Central memory CD4-positive, alpha-beta T cell (primary cell): ENCODE measurements at regions not wholly inside any gene's neighbourhood (a gene's known extent, or its start where the extent isn't known, plus 50 kb on each side); places are given as distances from the start of the nearest gene placed in this dataset.
"Not testable (repeated sequence)": the region's sequence is repeated elsewhere in the genome, so short reads cannot be mapped to it uniquely, and the experiment has no call there.

Source experiments
- DNase-seq: peaks from one replicate; pipeline ENCODE4 v3.0.0; 2022

DNA sequence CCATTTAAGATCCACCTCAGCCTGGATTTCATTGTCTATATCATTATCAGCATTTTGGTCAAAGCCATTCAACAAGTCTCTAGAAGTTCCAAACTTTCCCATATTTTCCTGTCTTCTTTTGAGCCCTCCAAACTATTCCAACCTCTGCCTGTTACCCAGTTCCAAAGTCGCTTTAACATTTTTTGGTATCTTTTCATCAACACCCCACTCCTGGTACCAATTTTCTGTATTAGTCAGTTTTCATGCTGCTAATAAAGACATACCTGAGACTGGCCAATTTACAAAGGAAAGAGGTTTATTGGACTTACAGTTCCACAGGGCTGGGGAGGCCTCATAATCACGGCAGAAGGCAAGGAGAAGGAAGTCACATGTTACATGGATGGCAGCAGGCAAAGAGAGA lies 982.9 kb downstream of the TAF11L14 start:
- DNase-seq: not testable (repeated sequence)

DNA sequence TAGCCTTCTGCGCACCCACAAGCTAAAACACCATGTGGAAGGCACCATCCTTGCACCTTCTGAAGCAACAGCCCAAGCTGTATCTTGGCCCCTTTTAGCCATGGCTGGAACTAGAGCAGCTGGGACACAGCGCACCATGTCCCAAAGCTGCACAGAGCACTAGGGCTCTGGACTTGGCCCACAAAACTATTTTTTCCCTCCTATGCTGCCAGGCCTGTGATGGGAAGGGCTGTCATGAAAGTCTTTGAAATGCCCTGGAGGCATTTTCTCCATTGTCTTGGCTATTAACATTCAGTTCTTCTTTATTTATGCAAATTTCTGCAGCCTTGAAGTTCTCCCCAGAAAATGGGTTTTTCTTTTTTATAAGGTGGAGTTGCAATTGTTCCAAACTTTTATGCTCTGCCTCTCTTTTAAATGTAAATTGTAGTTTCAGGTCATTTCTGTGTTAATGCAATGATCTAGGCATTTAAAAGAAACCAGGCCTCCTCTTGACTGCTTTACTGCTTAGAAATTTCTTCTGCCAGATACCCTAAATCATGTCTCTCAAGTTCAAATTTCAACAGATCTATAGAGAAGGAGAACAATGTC lies 996.3 kb downstream of the TAF11L14 start:
- no peak for DNase-seq

DNA sequence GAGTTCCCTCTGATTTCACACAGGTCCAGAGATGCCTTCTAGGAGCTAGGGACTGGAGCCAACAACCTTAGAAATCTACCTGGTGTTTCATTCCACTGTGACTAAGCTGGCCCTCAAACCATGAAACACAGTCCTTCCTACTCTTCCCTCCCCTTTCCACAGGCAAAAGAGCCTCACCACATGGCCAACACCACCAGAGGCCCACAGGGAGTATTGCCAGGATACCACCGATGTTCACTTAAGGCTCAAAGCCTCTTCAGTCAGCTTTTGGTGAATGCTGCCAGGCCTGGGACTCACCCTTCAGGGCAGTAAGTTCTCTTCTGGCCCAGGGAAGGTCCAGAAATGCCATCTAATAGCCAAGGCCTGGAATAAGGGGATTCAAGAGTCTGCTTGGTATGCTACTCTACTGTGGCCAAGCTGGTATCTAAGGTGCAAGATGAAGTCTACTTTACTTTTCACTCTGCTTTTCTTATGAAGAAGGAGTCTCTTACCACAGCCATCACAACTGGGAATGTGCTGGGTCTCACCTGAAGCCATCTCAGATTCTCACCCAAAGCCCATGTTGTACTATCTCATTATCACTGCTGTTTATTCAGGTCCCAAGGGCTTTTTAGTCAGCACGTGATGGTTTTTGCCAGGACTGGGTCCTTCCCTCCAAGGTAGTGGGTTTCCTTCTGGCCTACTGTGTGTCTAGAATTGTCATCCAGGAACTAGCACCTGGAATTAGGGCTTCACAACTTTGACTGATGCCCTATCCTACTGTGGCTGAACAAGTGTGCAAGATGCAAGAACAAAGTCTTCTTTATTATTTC lies 1018.4 kb downstream of the TAF11L14 start:
- no peak for DNase-seq

DNA sequence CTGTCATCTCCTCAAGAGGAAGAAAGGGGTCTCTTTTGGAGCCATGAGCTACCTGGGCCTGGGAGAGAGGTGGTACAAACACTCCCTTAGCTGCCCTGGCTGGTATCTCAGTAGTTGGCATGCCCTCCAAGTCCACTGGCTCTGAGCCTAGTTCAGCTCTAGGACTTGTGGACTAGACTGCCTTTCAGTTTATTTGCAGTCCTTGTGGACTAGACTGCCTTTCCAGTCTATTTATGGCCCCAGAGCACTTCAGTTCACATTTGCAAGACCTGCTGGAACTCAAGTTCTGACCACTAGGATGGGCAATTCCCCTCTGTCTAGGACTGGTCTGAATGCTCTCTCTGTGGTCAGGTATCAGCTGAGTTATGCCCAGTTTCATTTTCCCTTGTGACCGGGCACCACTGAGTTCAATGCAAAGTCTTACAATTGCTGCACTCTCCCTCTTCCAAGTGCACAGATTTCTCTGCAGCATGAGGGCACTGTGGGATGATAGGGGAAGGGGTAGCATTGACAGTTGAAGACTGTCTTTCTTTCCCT lies 1019.0 kb downstream of the TAF11L14 start:
- DNase-seq: no peak

DNA sequence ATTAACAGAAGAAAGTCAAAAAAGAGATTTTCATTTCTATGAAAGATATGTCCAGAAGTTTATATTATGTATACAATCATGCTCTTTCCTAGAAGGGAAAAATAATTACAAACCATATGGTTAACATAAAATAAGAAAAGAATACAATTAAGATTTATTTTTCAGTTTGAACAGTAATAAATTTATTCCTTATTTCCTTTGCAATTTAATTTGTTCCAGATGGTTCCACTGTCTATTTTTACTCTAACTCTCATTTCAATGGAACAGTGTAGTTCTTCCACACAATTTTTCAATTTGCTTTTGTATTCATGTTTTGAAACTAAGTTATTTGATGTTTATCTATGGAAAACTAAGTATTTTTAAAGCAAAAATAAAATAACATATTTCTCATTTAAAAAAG lies 1026.3 kb downstream of the TAF11L14 start:
- DNase-seq: no peak

DNA sequence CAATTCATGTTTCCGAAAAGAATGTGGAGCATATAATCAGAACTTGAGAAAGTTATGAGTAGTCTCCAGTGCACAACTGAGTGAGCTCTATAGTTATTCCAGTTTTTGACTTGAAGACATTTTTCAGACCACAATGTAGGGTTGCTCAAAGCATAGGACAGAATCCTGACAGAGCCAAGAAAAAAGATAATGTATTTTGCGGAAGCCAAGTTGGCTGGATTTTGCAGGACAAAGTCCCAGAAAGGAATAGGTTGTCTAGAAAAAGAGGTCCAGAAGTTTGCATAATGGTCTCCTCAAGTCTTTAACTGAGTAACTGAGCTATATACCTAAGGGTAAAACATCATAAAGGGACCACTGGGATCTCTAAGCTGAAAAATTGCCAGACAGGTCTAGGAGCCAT lies 1028.0 kb downstream of the TAF11L14 start:
- no peak for DNase-seq

DNA sequence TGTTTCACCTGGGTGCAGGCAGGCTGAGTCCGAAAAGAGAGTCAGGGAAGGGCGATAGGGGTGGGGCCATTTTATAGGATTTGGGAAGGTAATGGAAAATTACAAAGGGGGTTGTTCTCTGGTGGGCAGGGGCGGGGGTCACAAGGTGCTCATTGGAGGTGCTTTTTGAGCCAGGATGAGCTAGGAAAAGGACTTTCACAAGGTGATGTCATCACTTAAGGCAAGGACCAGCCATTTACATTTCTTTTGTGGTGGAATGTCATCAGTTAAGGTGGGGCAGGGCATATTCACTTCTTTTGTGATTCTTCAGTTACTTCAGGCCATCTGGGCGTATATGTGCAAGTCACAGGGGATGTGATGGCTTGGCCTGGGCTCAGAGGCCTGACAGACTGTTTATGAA lies 1040.0 kb downstream of the TAF11L14 start:
- not testable (repeated sequence) for DNase-seq

DNA sequence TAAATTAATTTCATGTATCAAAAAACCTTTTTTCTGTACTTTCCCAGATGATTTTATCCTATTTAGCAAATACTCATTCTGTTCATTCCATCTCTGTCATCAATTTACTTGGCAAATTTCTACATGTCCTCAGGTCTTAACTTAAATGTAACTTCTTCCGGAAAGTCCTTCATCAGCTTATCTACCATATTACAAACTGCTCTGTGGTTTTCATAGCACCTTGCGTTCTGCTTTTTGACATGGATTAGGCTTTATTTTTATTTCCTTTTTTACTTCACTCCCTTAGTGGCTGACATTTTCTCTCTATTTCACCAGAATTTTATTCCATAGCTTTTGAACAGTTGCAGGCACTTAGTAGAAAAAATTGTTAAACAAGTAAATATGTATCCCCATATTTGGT lies 1040.8 kb downstream of the TAF11L14 start:
- no peak for DNase-seq

DNA sequence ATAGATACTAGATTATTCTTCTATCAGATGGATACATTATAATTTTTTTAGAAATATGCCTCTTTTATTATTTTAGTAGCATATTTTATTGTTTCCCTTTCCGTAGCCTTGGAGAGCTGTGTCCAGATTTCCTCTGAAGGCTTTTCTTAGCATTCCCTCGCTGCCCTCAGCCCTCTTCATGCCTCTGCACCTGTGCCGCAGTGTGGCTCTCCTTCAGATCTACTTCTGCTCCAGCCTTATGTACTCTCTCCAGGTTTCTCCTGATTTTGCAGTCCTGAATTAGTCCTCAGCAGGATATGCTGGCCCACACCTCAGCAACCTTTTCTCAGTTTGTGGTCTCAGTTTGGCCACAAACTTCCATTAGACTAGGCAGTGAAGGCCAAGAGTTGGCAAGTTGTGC lies 1052.0 kb downstream of the TAF11L14 start:
- no peak for DNase-seq

DNA sequence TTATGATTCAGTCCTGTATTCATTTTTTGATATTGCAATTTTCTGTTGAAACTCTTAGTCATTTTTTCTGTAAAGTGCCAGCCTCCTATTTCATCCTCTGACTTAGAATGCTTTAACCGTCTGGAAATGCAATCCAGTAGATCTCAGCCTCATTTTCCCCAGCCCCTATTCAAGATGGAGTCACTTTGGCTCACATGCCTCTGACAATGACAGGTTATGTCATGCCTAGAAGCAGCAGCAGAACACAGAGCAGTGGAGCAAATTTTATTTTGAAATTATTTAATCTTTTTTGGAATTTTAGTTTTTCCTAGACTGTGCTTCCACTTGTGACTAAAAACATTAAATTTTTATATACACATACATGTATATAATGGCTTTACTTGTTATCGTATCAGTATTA lies 1053.2 kb downstream of the TAF11L14 start:
- DNase-seq: no peak

DNA sequence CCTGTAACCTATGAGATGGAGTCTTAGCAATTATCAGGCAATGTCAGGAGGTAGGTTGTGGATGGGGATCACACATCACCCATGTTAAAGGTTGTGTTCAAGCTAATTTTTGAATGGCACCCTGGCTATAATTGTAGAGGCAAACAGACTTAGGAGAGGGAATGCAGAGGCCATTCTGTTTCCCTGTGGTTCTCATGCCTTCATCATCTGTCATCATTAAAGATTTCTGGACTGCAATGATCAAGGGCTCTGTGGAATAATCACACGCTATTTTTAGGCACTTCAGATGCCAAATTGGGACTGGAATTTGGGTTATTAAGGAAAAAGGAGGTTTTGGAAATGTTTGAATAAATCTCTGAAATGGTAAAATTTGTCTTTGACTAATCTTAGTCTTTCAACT lies 1065.4 kb downstream of the TAF11L14 start:
- DNase-seq: no peak

DNA sequence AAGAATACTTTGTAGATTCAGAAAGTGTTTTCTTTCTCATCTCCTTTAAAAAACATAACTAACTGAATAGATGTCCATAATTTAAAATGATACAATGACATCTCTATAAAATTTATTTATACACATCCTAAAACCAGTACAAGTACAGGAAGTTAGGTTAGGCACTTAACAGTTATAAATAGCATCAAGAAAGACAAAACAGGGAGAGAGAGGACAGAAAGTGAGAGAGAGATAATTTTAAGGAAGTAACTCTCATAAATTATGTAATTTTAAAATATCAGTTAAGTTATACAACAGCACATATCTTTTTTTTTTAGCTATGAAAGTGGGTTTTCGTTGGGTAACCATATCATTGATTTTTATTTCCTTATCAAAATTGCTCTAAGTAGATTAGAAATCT lies 1068.6 kb downstream of the TAF11L14 start:
- DNase-seq: no peak

DNA sequence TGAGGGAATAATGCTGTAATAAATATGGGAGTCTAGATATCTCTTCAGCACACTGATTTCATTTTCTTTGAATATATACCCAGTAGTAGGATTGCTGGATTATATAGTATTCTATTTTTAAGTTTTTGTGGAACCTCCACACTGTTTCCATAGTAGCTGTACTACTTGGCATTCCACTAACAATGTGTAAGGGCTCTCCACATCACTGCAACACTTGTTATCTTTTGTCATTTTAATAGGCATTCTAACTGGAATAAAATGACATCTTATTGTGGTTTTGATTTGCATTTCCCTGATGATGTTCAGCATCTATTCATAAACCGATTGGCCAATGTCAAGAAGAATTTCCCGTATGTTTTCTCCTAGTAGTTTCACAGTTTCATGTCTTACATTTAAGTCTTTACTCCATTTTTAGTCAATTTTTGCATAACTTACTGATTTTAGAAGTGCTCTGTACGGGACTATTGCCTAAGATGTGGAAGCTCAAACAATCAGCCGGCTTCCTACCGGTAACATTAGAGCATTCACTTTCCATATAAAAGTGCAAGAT lies 1078.8 kb downstream of the TAF11L14 start:
- no peak for DNase-seq

DNA sequence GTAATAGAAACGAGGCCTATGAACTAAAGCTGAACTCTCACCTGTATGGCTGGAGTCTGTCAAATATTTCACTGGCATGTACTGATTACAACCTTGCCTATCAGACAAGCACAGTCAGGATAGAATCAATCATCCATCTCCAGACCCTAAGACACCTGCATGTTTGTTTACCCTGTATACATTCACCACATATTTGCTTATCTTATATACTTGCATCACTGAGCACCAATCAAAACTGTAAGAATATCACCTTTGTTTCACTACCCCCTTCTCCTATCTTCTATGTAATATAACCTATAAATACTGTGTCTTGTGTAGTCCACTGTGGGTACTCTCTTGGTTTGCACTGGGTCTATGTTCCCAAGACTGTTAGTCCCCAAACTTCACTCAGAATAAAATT lies 1085.7 kb downstream of the TAF11L14 start:
- no peak for DNase-seq

DNA sequence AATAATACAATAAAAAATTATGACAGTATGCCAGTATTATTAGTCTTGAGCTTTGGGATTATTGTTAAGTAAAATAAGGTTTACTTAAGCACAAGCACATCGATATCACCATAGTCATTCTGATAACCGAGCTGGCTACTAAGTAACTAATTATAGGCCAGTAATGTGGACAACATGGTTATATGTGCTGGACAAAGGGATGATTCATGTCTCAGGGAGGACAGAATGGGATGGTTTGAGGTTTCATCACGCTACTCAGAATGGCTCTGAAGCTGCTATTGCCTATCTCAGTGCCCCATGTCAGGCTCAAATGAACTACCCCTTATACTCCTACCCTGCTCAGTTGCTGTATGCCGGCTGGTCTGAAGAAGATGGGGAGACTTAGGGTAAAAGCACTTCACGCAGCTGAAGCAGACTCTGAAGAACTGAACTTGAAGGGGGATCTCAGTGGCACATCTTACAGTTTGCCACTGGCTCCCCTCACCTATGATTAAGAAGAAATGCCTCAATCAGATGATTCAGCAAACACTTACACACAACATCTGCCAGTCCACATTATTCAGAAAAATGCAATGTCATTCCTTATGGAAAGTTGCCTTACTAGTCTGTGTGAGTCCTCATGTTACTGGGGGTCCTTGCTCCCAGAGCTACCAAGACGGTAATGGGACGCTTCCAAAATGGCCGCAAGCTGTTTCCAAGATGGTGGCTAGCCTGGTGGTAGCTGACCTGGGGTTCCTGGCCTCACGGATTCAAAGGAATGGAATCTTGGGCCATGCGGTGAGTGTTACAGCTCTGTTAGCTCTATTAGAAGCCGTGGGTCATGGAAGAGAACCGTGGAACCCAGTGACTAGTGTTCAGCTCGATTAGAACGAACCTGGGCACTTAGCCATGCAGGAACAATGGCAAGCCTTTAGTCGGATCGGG lies 1098.6 kb downstream of the TAF11L14 start:
- DNase-seq: no peak

DNA sequence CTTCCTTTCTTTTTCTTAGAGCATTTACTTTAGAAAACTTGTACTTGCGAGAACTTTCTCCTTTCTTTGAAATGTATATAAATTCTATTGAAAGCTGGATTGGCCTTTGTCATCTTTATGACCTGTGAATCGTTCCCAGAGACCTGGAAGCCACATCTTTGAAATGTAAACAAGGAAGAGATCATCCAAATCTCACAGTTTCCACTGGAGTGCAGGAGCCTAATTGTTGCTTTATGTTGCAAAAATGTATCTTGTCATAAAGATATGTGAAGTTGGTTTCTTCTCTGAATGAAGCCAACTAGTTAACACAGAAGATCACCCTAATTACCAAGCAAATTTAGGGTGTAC lies 1101.8 kb downstream of the TAF11L14 start:
- DNase-seq: no peak

DNA sequence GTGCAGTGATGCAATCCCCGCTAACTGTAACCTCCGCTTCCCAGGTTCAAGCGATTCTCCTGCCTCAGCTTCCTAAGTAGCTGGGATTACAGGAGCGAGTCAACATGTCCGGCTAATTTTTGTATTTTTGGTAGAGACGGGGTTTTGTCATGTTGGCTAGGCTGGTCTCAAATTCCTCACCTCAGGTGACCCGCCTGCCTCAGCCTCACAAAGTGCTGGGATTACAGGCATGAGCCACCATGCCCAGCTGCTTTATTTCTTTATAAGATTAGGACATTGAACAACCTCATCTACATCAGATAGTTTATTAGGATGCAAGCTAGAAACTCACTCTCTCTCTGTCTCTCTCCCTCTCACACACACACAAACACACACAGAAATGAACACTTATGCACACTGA lies 1102.5 kb downstream of the TAF11L14 start:
- not testable (repeated sequence) for DNase-seq

DNA sequence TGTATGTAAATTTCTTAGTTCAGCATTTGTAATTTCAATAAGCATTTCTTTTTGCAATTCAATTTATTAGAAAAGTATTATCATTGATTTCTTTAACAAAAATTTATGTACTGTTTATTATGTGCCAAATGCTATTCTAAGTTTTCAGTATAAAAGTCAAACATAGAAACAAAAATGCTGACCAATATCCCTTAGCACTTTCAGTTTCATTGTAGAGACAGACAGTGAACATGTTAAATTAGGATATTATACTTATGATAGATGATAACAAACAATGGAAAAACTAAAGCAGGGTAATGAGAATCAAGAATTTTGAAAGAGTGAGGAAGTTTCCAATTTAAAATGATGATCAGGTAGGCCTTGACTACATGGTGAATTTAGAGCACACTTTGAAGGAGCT lies 1106.0 kb downstream of the TAF11L14 start:
- DNase-seq: no peak

DNA sequence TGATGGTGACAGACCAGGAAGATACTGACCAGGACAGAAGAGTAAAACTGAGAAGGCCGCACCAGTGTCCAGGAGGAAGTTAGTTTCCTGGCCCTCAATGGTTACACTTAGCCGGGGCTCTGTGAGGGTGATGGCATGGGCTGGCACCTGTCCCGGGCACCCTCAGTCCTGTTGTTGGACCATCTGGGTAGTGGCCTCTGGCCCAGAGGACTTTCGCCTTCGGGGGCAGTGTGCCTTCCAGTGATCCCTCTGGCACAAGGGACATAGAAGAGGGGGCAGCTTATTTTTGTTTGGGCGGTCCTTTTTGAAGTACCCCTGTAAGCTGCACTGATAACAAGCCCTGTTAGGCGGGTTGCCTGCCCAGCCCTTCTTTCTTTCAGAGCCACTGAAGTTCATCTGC lies 1108.6 kb downstream of the TAF11L14 start:
- no peak for DNase-seq

DNA sequence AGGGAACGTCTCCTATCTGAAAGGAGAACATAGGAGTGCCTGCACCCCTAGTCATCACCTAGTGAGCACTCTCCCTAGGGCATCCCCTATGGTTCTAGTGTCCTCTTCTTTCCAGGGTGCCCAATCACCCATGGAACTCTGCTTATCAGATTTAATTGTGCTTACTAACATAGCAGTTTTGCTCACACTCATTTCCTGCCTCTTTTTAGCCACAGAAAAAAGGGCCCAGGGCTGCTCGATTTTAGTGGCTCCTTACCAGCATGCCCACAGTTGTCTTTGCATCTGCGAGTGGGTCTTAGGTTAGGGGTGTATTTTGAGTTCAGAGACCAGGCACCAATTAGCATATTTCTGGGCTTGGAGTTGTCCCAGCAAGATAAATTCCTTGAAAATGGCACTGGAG lies 1110.2 kb downstream of the TAF11L14 start:
- DNase-seq: no peak

DNA sequence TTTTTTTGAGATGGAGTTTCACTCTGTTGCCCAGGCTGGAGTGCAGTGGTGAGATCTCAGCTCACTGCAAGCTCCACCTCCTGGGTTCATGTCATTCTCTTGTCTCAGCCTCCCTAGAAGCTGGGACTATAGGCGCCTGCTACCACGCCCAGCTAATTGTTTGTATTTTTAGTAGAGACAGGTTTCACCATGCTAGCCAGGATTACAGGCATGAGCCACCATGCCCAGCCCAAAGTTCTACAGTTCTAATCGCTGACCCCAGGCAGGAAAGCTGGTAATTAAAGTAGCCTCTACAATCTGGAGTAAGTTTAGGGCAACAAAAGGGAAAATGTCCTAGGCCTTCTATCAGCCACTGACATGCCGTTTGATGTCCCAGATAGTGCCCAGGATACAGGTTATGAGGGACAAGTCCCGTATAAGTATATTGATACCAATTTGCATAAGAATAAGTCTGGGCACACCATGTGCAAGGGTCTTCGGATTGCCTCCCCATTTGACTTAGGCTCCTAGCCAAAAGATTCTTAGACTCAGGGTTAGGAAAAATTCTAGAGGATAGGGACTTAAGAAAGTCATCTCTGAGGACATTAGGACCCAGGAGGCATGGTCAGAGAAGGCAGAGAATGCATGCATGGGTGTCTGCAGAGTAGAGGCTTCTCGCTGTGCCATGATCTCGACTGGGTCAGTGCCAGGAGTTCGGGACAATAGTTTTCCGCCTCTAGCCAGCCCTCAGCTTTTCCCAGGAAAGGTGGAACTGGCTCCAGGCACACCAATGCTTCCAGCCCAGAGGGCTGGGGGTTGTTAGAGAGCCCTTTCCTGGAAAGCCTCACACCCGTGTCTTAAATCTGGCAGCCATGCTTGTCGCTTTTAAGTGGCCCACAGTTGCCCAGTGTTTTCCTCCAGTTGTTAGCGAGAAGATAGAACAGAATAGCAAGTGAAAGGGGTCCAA lies 1111.1 kb downstream of the TAF11L14 start:
- DNase-seq: peak; percentile 33
